ENCODE measurements at regions not wholly inside any gene's neighbourhood (a gene's known extent, or its start where the extent isn't known, plus 50 kb on each side); places are given as distances from the start of the nearest gene placed in this dataset.

DNA sequence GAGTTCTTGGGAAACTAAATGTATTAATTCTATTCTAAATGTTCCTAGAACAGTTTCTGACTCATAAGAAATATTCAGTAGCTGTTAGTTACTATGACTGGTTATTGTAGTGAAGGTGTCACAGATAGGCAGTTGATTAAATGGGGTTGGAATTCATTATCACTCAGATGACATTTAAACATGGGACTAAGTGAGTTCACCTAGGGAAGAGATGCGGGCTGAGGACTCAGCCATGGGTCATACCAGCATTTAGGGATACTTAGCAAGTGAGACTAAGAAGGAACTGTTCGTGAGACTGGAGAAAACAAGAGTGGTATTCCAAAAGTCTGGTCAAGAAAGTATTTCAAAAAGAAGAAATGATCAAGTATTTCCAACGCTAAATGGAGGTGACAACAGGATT is 125.1 kb upstream of the ADGRL4 start:
- no peaks in the 10 kb centered on the region for H3K36me3 ChIP-seq (ENCODE audit: control insufficient read depth in 4 of 4, insufficient read depth in 4 of 4, low read length in 4 of 4)
- H3K9ac ChIP-seq (ENCODE audit: insufficient read depth in 1 of 2, low read length in 2 of 2) = no peak overlapping the region
- TF ChIP-seq, protein P1, sequence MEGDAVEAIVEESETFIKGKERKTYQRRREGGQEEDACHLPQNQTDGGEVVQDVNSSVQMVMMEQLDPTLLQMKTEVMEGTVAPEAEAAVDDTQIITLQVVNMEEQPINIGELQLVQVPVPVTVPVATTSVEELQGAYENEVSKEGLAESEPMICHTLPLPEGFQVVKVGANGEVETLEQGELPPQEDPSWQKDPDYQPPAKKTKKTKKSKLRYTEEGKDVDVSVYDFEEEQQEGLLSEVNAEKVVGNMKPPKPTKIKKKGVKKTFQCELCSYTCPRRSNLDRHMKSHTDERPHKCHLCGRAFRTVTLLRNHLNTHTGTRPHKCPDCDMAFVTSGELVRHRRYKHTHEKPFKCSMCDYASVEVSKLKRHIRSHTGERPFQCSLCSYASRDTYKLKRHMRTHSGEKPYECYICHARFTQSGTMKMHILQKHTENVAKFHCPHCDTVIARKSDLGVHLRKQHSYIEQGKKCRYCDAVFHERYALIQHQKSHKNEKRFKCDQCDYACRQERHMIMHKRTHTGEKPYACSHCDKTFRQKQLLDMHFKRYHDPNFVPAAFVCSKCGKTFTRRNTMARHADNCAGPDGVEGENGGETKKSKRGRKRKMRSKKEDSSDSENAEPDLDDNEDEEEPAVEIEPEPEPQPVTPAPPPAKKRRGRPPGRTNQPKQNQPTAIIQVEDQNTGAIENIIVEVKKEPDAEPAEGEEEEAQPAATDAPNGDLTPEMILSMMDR (IDR thresholded peaks at IDR 0.05; ENCODE audit: control extremely low read depth, extremely low read depth) = no peak
- no peaks in the 10 kb centered on the region for H3K9me3 ChIP-seq (ENCODE audit: control insufficient read depth in 4 of 4, insufficient read depth in 3 of 4, low read length in 3 of 4)
- H3K4me1 ChIP-seq (ENCODE audit: control insufficient read depth in 5 of 5, insufficient read depth in 5 of 5, low read length in 5 of 5) = no peaks in the 10 kb centered on the region
- no peak for DNase-seq
- WGBS, 2 donors = 62 to 78% methylated on average over 3 of the region's 3 CpGs
- H3K27ac ChIP-seq (ENCODE audit: low read depth in 1 of 2, low read length in 1 of 2) = no peak overlapping the region
- no peak overlapping the region for H3K4me3 ChIP-seq
- ATAC-seq (ENCODE audit: insufficient read depth, low FRiP score) = no peak
- H3K27me3 ChIP-seq (ENCODE audit: control insufficient read depth in 3 of 3, insufficient read depth in 3 of 3, low read length in 2 of 3) = no peaks in the 10 kb centered on the region

DNA sequence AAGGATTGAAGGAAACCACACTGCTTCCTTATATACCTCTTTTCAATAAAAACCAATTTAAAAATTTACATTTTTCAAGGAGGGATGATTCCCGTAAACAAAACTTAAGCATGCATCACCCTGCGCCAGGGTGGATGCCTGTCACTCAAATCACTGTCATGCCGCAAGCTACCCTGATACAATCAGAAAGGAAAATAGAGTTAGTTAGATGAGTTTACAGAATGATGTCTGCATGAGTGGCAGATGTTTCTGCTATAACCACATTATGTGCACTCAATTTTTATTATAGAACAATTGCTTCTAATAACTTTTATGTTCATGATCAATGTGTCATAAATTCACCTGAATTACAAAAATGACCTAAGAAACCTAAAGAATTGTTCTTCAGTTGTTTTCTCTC is 123.4 kb upstream of the ADGRL4 start:
- WGBS, 2 donors = 60 to 78% methylated on average over 3 of the region's 3 CpGs

DNA sequence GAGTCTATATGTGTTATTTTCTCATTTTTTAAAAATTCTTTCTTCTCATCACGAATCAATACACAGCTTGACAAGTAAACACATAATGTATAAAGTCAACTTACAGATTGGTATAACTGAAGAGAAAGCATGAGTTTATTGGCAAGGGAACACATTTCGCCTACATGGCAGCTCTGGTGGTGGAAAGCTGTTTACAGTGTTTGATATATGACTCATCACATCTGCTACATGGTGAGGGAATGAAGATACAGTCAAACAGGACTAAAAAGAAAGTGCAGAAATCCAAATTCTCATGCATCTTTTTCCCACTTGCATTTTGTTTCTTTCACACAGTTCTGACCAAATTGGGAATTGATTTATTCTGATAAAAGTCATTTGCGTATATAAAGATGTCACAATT is 122.2 kb upstream of the ADGRL4 start:
- ATAC-seq (ENCODE audit: insufficient read depth, low FRiP score) = no peak

More for the DNA sequence above, 123.4 kb upstream of the ADGRL4 start:
- H3K27ac ChIP-seq (ENCODE audit: low read depth in 1 of 2, low read length in 1 of 2) = no peak overlapping the region
- ATAC-seq (ENCODE audit: insufficient read depth, low FRiP score) (no peak), DNase-seq (no peak)
- no peaks in the 10 kb centered on the region for H3K27me3 ChIP-seq (ENCODE audit: control insufficient read depth in 3 of 3, insufficient read depth in 3 of 3, low read length in 2 of 3)
- H3K4me3 ChIP-seq = no peak overlapping the region
- TF ChIP-seq, protein P1 (IDR thresholded peaks at IDR 0.05; ENCODE audit: control extremely low read depth, extremely low read depth) = no peak
- H3K9ac ChIP-seq (ENCODE audit: insufficient read depth in 1 of 2, low read length in 2 of 2) = no peak overlapping the region
- no peaks in the 10 kb centered on the region for H3K4me1 ChIP-seq (ENCODE audit: control insufficient read depth in 5 of 5, insufficient read depth in 5 of 5, low read length in 5 of 5)
- no peaks in the 10 kb centered on the region for H3K36me3 ChIP-seq (ENCODE audit: control insufficient read depth in 4 of 4, insufficient read depth in 4 of 4, low read length in 4 of 4)
- H3K9me3 ChIP-seq (ENCODE audit: control insufficient read depth in 4 of 4, insufficient read depth in 3 of 4, low read length in 3 of 4) = no peaks in the 10 kb centered on the region

DNA sequence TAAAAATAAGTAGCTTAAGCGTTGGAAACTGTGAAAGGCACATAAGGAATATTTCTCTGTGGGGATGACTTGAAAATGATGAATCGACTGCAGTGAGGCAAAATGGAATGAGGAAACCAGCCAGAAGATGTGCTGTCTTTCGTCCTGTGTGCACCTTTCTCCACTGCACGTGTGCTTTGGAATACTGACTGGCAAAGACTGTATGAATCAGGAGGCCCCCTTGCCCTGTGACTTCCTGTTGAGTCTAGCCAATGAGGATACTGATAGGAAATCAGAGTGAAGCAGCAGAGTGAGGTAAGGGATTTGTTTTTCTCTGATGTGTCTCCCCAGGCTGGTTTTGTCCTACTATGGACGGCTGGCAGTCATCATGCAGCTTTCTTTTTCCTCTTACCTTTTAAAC is 118.2 kb upstream of the ADGRL4 start:
- Histone ChIP-seq H3K9ac (ENCODE audit: insufficient read depth in 1 of 2, low read length in 2 of 2) (no peak overlapping the region), H3K27ac (ENCODE audit: low read depth in 1 of 2, low read length in 1 of 2) (no peak overlapping the region), H3K27me3 (ENCODE audit: control insufficient read depth in 3 of 3, insufficient read depth in 3 of 3, low read length in 2 of 3) (no peaks in the 10 kb centered on the region), H3K36me3 (ENCODE audit: control insufficient read depth in 4 of 4, insufficient read depth in 4 of 4, low read length in 4 of 4) (no peaks in the 10 kb centered on the region), H3K4me3 (no peak overlapping the region), H3K9me3 (ENCODE audit: control insufficient read depth in 4 of 4, insufficient read depth in 3 of 4, low read length in 3 of 4) (no peaks in the 10 kb centered on the region), H3K4me1 (ENCODE audit: control insufficient read depth in 5 of 5, insufficient read depth in 5 of 5, low read length in 5 of 5) (no peaks in the 10 kb centered on the region)
- DNase-seq (no peak), ATAC-seq (ENCODE audit: insufficient read depth, low FRiP score) (no peak)
- TF ChIP-seq, protein P1 (IDR thresholded peaks at IDR 0.05; ENCODE audit: control extremely low read depth, extremely low read depth) = no peak
- 75 to 77% methylated on average over 5 of the region's 5 CpGs for WGBS, 2 donors

More for the DNA sequence above, 122.2 kb upstream of the ADGRL4 start:
- 76 to 83% methylated on average over 3 of the region's 3 CpGs for WGBS, 2 donors
- H3K27me3 ChIP-seq (ENCODE audit: control insufficient read depth in 3 of 3, insufficient read depth in 3 of 3, low read length in 2 of 3) = no peaks in the 10 kb centered on the region
- no peaks in the 10 kb centered on the region for H3K36me3 ChIP-seq (ENCODE audit: control insufficient read depth in 4 of 4, insufficient read depth in 4 of 4, low read length in 4 of 4)
- H3K27ac ChIP-seq (ENCODE audit: low read depth in 1 of 2, low read length in 1 of 2) = no peak overlapping the region
- no peak overlapping the region for H3K4me3 ChIP-seq
- H3K9me3 ChIP-seq (ENCODE audit: control insufficient read depth in 4 of 4, insufficient read depth in 3 of 4, low read length in 3 of 4) = no peaks in the 10 kb centered on the region
- H3K9ac ChIP-seq (ENCODE audit: insufficient read depth in 1 of 2, low read length in 2 of 2) = no peak overlapping the region
- no peaks in the 10 kb centered on the region for H3K4me1 ChIP-seq (ENCODE audit: control insufficient read depth in 5 of 5, insufficient read depth in 5 of 5, low read length in 5 of 5)
- TF ChIP-seq, protein P1 (IDR thresholded peaks at IDR 0.05; ENCODE audit: control extremely low read depth, extremely low read depth) = no peak
- DNase-seq = no peak

Measured in lung (tissue), 11 donors.